HepG2 (cell line): ENCODE measurements at regions not wholly inside any gene's neighbourhood (a gene's known extent, or its start where the extent isn't known, plus 50 kb on each side); places are given as distances from the start of the nearest gene placed in this dataset.

Experiments
- ATAC-seq: fragments of 200-7000 bp; cut with Tn5 transposase; 3 replicates; pipeline ENCODE4 v1.9.1; 2020; ENCODE audit warnings: mild to moderate bottlenecking, moderate library complexity
- BruUV-seq: library from RNA; stranded (reverse); fragments of 400-500 nt; replicated peaks from 2 replicates; lab custom pipeline; 2021; lab: Mats Ljungman, UMichigan
- CTCF ChIA-PET: fragments of 300-600 bp; formaldehyde crosslinking; extraction: SDS; loops from one replicate; lab custom pipeline; 2021; ENCODE audit warnings: low total read pairs, inconsistent platforms, low intra/inter-chr PET ratio; lab: Yijun Ruan, JAX
- POLR2A ChIA-PET: fragments of 350-600 bp; sonication (Branson Sonifier 250); formaldehyde crosslinking; loops from one replicate; lab custom pipeline; 2020; ENCODE audit warnings: antibody characterized with exemption, inconsistent platforms; lab: Yijun Ruan, JAX
- DNase-seq: peaks from one replicate; pipeline ENCODE4 v3.0.0-alpha.2; 2015; ENCODE audit warnings: low spot score
- FAIRE-seq: peaks from 3 replicates; lab custom pipeline; 2011; peaks lifted over from hg19 to GRCh38; lab: Jason Lieb, UNC
- H2AFZ ChIP-seq: one replicate; pipeline ENCODE4 v1.6.1; 2011; ENCODE audit warnings: low read length, inconsistent platforms
- H3K27ac ChIP-seq: fragments of 300-600 bp; 3 replicates; pipeline ENCODE4 v1.8.0; 2011; ENCODE audit warnings: mixed run types, mild to moderate bottlenecking, mixed read lengths, low read length, inconsistent platforms; ENCODE audit not compliant: insufficient read depth; ENCODE audit errors: extremely low read length
- H3K27me3 ChIP-seq, 2 experiments: fragments of 200-600 bp in 1 of 2; 2 replicates in 1 of 2; 3 replicates in 1 of 2; pipeline versions ENCODE4 v1.6.0 to v1.8.0; 2011; ENCODE audit warnings: low read length in 2 of 2, mild to moderate bottlenecking in 2 of 2, moderate library complexity in 2 of 2, inconsistent platforms in 1 of 2; ENCODE audit not compliant: insufficient read depth in 2 of 2, control insufficient read depth in 1 of 2
- H3K36me3 ChIP-seq, 2 experiments: fragments of 200-600 bp in 1 of 2; replicated peaks in 1 of 2; 2 replicates in 1 of 2; 3 replicates in 1 of 2; pipeline versions ENCODE4 v1.5.1 to v1.8.0; 2011; ENCODE audit warnings: low read length in 2 of 2, inconsistent platforms in 1 of 2; ENCODE audit not compliant: insufficient read depth in 2 of 2, control insufficient read depth in 1 of 2
- H3K4me1 ChIP-seq: 2 replicates; pipeline ENCODE4 v1.5.1; 2012; ENCODE audit warnings: low read length, inconsistent platforms; ENCODE audit not compliant: insufficient read depth
- H3K4me2 ChIP-seq: 2 replicates; pipeline ENCODE4 v1.6.0; 2011; ENCODE audit warnings: low read depth, low read length, inconsistent platforms
- H3K4me3 ChIP-seq, 3 experiments: fragments of 200-600 bp in 1 of 3; sonication (generic), shearing (Covaris generic) in 1 of 3; replicated peaks in 1 of 3; 2 replicates each; pipeline ENCODE4 v1.5.1; 2011 to 2016; ENCODE audit warnings: low read length in 3 of 3, inconsistent platforms in 2 of 3, low read depth in 2 of 3, mild to moderate bottlenecking in 2 of 3, control low read depth in 1 of 3, mixed read lengths in 1 of 3; ENCODE audit not compliant: insufficient read depth in 1 of 3
- H3K79me2 ChIP-seq: one replicate; pipeline ENCODE4 v1.6.1; 2011; ENCODE audit warnings: low read length, inconsistent platforms; ENCODE audit not compliant: insufficient read depth
- H3K9ac ChIP-seq: 2 replicates; pipeline ENCODE4 v1.6.0; 2011; ENCODE audit warnings: mild to moderate bottlenecking, low read depth, low read length, inconsistent platforms; ENCODE audit not compliant: insufficient read depth
- H3K9me3 ChIP-seq: 2 replicates; pipeline ENCODE4 v1.5.1; 2012; ENCODE audit warnings: mild to moderate bottlenecking, low read length
- H4K20me1 ChIP-seq: 2 replicates; pipeline ENCODE4 v1.6.0; 2011; ENCODE audit warnings: inconsistent platforms, mild to moderate bottlenecking, low read length, moderate library complexity; ENCODE audit not compliant: insufficient read depth
- BATF2 ChIP-seq: sonication (generic); formaldehyde crosslinking; IDR thresholded peaks from 2 replicates; pipeline ENCODE4 v1.8.0; 2022; ENCODE audit warnings: mild to moderate bottlenecking, missing genetic modification reagents, moderate library complexity
- JUNB ChIP-seq: sonication (generic); formaldehyde crosslinking; IDR thresholded peaks from 2 replicates; pipeline ENCODE4 v1.8.0; 2022; ENCODE audit warnings: missing genetic modification reagents, mild to moderate bottlenecking, borderline replicate concordance
- KLF12 ChIP-seq: sonication (generic); formaldehyde crosslinking; IDR thresholded peaks from 2 replicates; pipeline ENCODE4 v1.4.0; 2020; ENCODE audit warnings: missing genetic modification reagents, borderline replicate concordance
- MBD4 ChIP-seq: IDR thresholded peaks from 2 replicates; pipeline ENCODE4 v1.6.1; 2012; ENCODE audit warnings: low read length, inconsistent platforms, borderline replicate concordance
- NFKBIZ ChIP-seq: IDR thresholded peaks from 2 replicates; pipeline ENCODE4 v1.6.1; 2018; ENCODE audit warnings: missing genetic modification reagents, missing compliant biosample characterization
- PAXIP1 ChIP-seq: sonication (generic); formaldehyde crosslinking; conservative IDR thresholded peaks from 2 replicates; pipeline ENCODE4 v1.4.0; 2020; ENCODE audit warnings: mild to moderate bottlenecking, missing genetic modification reagents, moderate library complexity
- TAF1 ChIP-seq: sonication (generic); formaldehyde crosslinking; IDR thresholded peaks from 2 replicates; pipeline ENCODE4 v1.4.0; 2020; ENCODE audit warnings: missing genetic modification reagents
- TP53 ChIP-seq: sonication (generic); formaldehyde crosslinking; conservative IDR thresholded peaks from 2 replicates; pipeline ENCODE4 v1.4.0; 2020; ENCODE audit warnings: missing genetic modification reagents
- ZFP37 ChIP-seq: sonication (generic); formaldehyde crosslinking; IDR thresholded peaks from 2 replicates; pipeline ENCODE4 v1.4.0; 2020; ENCODE audit warnings: missing genetic modification reagents, borderline replicate concordance
- ZKSCAN5 ChIP-seq: sonication (generic); formaldehyde crosslinking; IDR thresholded peaks from 2 replicates; pipeline ENCODE4 v1.5.1; 2020; ENCODE audit warnings: mild to moderate bottlenecking, missing genetic modification reagents
- ZNF512B ChIP-seq: sonication (generic); formaldehyde crosslinking; IDR thresholded peaks from 2 replicates; pipeline ENCODE4 v1.5.1; 2020; ENCODE audit warnings: missing genetic modification reagents, mild to moderate bottlenecking, borderline replicate concordance
- ZNF674 ChIP-seq: sonication (generic); formaldehyde crosslinking; IDR thresholded peaks from 2 replicates; pipeline ENCODE4 v1.5.0; 2020; ENCODE audit warnings: low read depth, mild to moderate bottlenecking, missing genetic modification reagents
- ZNF724P ChIP-seq: sonication (generic); formaldehyde crosslinking; IDR thresholded peaks from 2 replicates; pipeline ENCODE4 v1.8.0; 2022; ENCODE audit warnings: missing genetic modification reagents, borderline replicate concordance
- ZNF773 ChIP-seq: sonication (generic); formaldehyde crosslinking; IDR thresholded peaks from 2 replicates; pipeline ENCODE4 v1.4.0; 2020; ENCODE audit warnings: missing genetic modification reagents, borderline replicate concordance
- WGBS: methylation state at CpG from one replicate; pipeline ENCODE4 v1.1.6; 2017; ENCODE audit warnings: low lambda C conversion rate; 5-methylcytosine and 5-hydroxymethylcytosine counted together
- in situ Hi-C: cut with HindIII; loops from 2 replicates; pipeline ENCODE4 v1.10.0; 2017; ENCODE audit warnings: low pct_unique_long_range_greater_than_20kb; ENCODE audit not compliant: extremely low pct_ligation_motif_present
- intact Hi-C: fragments of 100-400 bp; cut with micrococcal nuclease; formaldehyde crosslinking; loops from one replicate; pipeline ENCODE4 v1.10.0; 2022; ENCODE audit not compliant: unreplicated experiment

- TF ChIP-seq MBD4 (no peak), ZKSCAN5 (no peak), ZNF773 (CRISPR knock-in tag) (no peak), ZFP37 (CRISPR knock-in tag) (no peak), JUNB (no peak), TP53 (CRISPR knock-in tag) (no peak), NFKBIZ (CRISPR knock-in tag) (no peak)
Measured at GRCh38 chr6:130524552-130524951, 158.7 kb downstream of the TMEM200A start (continued).

- Histone ChIP-seq H3K27me3 (no peaks in the 10 kb centered on the region; a peak in 1 of 5 replicates), H3K4me3 (no peak overlapping the region), H3K4me2 (no peak overlapping the region), H2AFZ (no peak overlapping the region), H3K4me1 (no peaks in the 10 kb centered on the region), H4K20me1 (no peaks in the 10 kb centered on the region), H3K9me3 (no peaks in the 10 kb centered on the region), H3K36me3 (no peaks in the 10 kb centered on the region), H3K27ac (no peak overlapping the region), H3K79me2 (no peaks in the 10 kb centered on the region), H3K9ac (no peak overlapping the region)
- FAIRE-seq, result no peak
- POLR2A ChIA-PET, result no interaction called here
- CTCF ChIA-PET, result no interaction called here
- no peak for TF ChIP-seq TAF1 (CRISPR knock-in tag)
- no peak for TF ChIP-seq BATF2 (CRISPR knock-in tag)
- TF ChIP-seq KLF12 (CRISPR knock-in tag), result no peak
- TF ChIP-seq ZNF674, result no peak
- TF ChIP-seq PAXIP1 (CRISPR knock-in tag), result no peak
- TF ChIP-seq ZNF724P, result no peak
- no peak for TF ChIP-seq ZNF512B (CRISPR knock-in tag)
- ATAC-seq, result no peak
- BruUV-seq, result no TSS peak
- DNase-seq, result no peak
- in situ Hi-C loops, result no loop called here
- WGBS, result 19% methylated on average over 1 of the region's 1 CpG
- intact Hi-C loops, result no loop called here
Measured at GRCh38 chr6:130525408-130525807, 159.6 kb downstream of the TMEM200A start.
